ENCODE measurements at regions not wholly inside any gene's neighbourhood (a gene's known extent, or its start where the extent isn't known, plus 50 kb on each side); places are given as distances from the start of the nearest gene placed in this dataset.

DNA sequence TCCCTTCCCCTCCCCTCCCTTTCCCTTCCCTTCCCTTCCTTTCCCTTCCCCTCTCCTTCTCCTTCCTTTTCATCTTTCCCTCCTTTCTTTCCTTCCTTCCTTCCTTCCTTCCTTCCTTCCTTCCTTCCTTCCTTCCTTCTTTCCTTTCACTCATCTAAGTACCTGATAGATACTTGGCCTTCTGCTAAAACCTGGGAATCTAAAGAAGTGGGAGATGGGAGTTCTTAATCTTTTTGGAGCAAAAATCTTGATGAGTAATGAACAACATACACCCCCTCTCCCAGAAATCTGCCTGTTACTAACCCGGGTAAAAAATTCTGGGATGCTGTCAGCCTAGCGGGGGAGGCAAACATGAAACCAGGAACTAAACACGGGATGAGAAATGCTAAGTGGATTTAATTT is 100.7 kb downstream of the VEGFA start:
- TF ChIP-seq POLR2A (IDR thresholded peaks at IDR 0.05; ENCODE audit: borderline replicate concordance, extremely low read depth, insufficient read depth, insufficient read length) (no peak), CTCF (IDR thresholded peaks at IDR 0.05 in 2 of 3, conservative IDR thresholded peaks at IDR 0.05 in 1 of 3; ENCODE audit: borderline replicate concordance in 1 of 3, insufficient read depth in 1 of 3, low read depth in 2 of 3, low read length in 2 of 3) (no peak), EZH2phosphoT487 (IDR thresholded peaks at IDR 0.05; ENCODE audit: borderline replicate concordance) (no peak), ATF3 (IDR thresholded peaks at IDR 0.05) (no peak), EZH2 (IDR thresholded peaks at IDR 0.05) (no peak), ZFX (IDR thresholded peaks at IDR 0.05) (no peak), ZNF274 (IDR thresholded peaks at IDR 0.05; ENCODE audit: low read depth, low read length) (no peak), ELF1 (IDR thresholded peaks at IDR 0.05; ENCODE audit: borderline replicate concordance, low read depth) (no peak), TCF7L2 (IDR thresholded peaks at IDR 0.05; ENCODE audit: borderline replicate concordance, extremely low read depth, insufficient read depth, insufficient read length) (no peak), EGR1 (IDR thresholded peaks at IDR 0.05; ENCODE audit: low read depth) (no peak), REST (IDR thresholded peaks at IDR 0.05; ENCODE audit: low read depth) (no peak), POLR2AphosphoS5 (IDR thresholded peaks at IDR 0.05; ENCODE audit: low read depth, low read length) (no peak)
- Histone ChIP-seq H3K9ac (ENCODE audit: low read length) (no peak overlapping the region), H3K9me2 (ENCODE audit: insufficient read depth) (no peaks in the 10 kb centered on the region), H3K9me3 (ENCODE audit: control insufficient read depth in 1 of 2, insufficient read depth in 1 of 2, low read depth in 1 of 2, low read length in 2 of 2) (no peaks in the 10 kb centered on the region), H3K79me2 (ENCODE audit: insufficient read depth, low read length) (no peaks in the 10 kb centered on the region), H2AFZ (ENCODE audit: low read depth, low read length, poor library complexity, severe bottlenecking) (no peak overlapping the region), H3K27ac (ENCODE audit: low read depth, low read length) (no peak overlapping the region), H3K4me1 (ENCODE audit: control insufficient read depth in 1 of 2, insufficient read depth in 2 of 2, low read length in 2 of 2) (no peaks in the 10 kb centered on the region), H4K20me1 (ENCODE audit: insufficient read depth) (no peaks in the 10 kb centered on the region), H3K4me3 (replicated peaks in 1 of 2; ENCODE audit: low read depth in 1 of 2, low read length in 2 of 2) (no peak overlapping the region), H3K36me3 (ENCODE audit: control insufficient read depth in 1 of 2, insufficient read depth in 2 of 2, low read length in 2 of 2) (no peaks in the 10 kb centered on the region), H3K27me3 (ENCODE audit: insufficient read depth, low read length) (no peaks in the 10 kb centered on the region), H3K4me2 (ENCODE audit: low read length) (no peak overlapping the region)
- CTCF ChIA-PET = no interaction called here
- ATAC-seq (no peak), DNase-seq (ENCODE audit: low read depth, low spot score) (no peak)
- intact Hi-C loops (cut with micrococcal nuclease) = no loop called here
- RAD21 ChIA-PET (ENCODE audit: low non-redundant PET in 1 of 2, low total read pairs in 2 of 2, uncharacterized antibody in 2 of 2, unreplicated experiment in 2 of 2) = no interaction called here
- no TSS peak for BruUV-seq (replicated peaks)
- POLR2A ChIA-PET = no interaction called here

All from HCT116 (cell line).